K562 (cell line): ENCODE measurements at regions not wholly inside any gene's neighbourhood (a gene's known extent, or its start where the extent isn't known, plus 50 kb on each side); places are given as distances from the start of the nearest gene placed in this dataset.
A peak's percentile ranks its signal among the peaks of the same experiment; 100 is the strongest.

Source experiments
- NBN ChIP-seq: fragments of 450-650 bp; IDR thresholded peaks from 2 replicates; pipeline ENCODE4 v1.6.1; 2016; ENCODE audit warnings: low read depth, mild to moderate bottlenecking
- NCOA4 ChIP-seq: fragments of 450-650 bp; IDR thresholded peaks from 2 replicates; pipeline ENCODE4 v1.6.1; 2018; ENCODE audit warnings: mild to moderate bottlenecking; ENCODE audit not compliant: partially characterized antibody
- PHF8 ChIP-seq: fragments of 200-600 bp; sonication (generic); IDR thresholded peaks from 2 replicates; pipeline ENCODE4 v1.6.1; 2012; ENCODE audit warnings: mixed run types, mild to moderate bottlenecking, inconsistent platforms, low read length, moderate library complexity, borderline replicate concordance
- RBM34 ChIP-seq: fragments of 200-400 bp; formaldehyde crosslinking; IDR thresholded peaks from 2 replicates; pipeline ENCODE4 v1.6.1; 2018; ENCODE audit warnings: low read length, borderline replicate concordance; ENCODE audit not compliant: insufficient read depth
- SMAD3 ChIP-seq: fragments of 450-650 bp; formaldehyde crosslinking; conservative IDR thresholded peaks from 2 replicates; pipeline ENCODE4 v1.4.0; 2020; ENCODE audit warnings: mild to moderate bottlenecking
- ZNF23 ChIP-seq: fragments of 250-450 bp; sonication (Bioruptor Pico); IDR thresholded peaks from 2 replicates; pipeline ENCODE4 v1.4.0; 2020; ENCODE audit warnings: mild to moderate bottlenecking
- ZNF76 ChIP-seq: fragments of 250-450 bp; sonication (Bioruptor Pico); IDR thresholded peaks from 2 replicates; pipeline ENCODE4 v1.4.0; 2020; ENCODE audit warnings: mild to moderate bottlenecking, moderate library complexity, borderline replicate concordance
- TF ChIP-seq, protein P1 (sequence below): fragments of 250-450 bp; sonication (Bioruptor Pico); IDR thresholded peaks from 2 replicates; pipeline ENCODE4 v1.5.0; 2021; ENCODE audit warnings: mild to moderate bottlenecking, borderline replicate concordance
- TF ChIP-seq, protein P2 (sequence below): fragments of 450-650 bp; IDR thresholded peaks from one replicate; pipeline ENCODE4 v1.6.1; 2018; ENCODE audit warnings: mild to moderate bottlenecking, moderate library complexity; ENCODE audit not compliant: partially characterized antibody

DNA sequence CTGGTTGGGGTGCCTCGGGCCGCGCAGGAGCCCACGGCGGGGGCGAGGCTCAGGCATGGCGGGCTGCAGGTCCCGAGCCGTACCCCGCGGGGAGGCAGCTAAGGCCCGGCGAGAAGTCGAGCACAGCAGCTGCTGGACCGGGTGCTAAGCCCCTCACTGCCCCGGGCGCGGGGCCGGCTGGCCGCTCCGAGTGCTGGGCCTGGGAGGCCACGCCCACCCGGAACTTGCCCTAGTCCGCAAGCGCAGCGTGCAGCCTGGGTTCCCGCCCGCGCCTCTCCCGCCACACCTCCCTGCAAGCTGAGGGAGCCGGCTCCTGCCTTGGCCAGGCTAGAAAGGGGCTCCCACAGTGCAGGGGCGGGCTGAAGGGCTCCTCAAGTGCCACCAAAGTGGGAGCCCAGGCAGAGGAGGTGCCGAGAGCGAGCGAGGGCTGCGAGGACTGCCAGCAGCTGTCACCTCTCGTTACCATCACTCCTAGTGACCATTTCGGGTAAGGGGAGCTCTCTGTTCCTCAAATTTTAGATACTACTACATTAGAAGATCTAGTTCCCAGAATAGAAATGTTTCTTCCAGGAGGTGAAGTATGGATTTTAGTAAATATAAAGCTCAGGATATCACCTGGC is 417.0 kb upstream of the AGTR1 start (continued):
- TF ChIP-seq ZNF23 (CRISPR knock-in tag), result no peak
- TF ChIP-seq ZNF76, result no peak
- TF ChIP-seq NCOA4, result no peak
- TF ChIP-seq RBM34, result no peak
- TF ChIP-seq, protein P1, sequence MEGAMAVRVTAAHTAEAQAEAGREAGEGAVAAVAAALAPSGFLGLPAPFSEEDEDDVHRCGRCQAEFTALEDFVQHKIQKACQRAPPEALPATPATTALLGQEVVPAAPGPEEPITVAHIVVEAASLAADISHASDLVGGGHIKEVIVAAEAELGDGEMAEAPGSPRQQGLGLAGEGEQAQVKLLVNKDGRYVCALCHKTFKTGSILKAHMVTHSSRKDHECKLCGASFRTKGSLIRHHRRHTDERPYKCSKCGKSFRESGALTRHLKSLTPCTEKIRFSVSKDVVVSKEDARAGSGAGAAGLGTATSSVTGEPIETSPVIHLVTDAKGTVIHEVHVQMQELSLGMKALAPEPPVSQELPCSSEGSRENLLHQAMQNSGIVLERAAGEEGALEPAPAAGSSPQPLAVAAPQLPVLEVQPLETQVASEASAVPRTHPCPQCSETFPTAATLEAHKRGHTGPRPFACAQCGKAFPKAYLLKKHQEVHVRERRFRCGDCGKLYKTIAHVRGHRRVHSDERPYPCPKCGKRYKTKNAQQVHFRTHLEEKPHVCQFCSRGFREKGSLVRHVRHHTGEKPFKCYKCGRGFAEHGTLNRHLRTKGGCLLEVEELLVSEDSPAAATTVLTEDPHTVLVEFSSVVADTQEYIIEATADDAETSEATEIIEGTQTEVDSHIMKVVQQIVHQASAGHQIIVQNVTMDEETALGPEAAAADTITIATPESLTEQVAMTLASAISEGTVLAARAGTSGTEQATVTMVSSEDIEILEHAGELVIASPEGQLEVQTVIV (CRISPR knock-in tag), result no peak
- peak; percentile 47; the same call in 1 of the 2 replicates for TF ChIP-seq PHF8
- TF ChIP-seq, protein P2, sequence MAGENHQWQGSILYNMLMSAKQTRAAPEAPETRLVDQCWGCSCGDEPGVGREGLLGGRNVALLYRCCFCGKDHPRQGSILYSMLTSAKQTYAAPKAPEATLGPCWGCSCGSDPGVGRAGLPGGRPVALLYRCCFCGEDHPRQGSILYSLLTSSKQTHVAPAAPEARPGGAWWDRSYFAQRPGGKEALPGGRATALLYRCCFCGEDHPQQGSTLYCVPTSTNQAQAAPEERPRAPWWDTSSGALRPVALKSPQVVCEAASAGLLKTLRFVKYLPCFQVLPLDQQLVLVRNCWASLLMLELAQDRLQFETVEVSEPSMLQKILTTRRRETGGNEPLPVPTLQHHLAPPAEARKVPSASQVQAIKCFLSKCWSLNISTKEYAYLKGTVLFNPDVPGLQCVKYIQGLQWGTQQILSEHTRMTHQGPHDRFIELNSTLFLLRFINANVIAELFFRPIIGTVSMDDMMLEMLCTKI, result no peak
- no peak for TF ChIP-seq SMAD3 (CRISPR knock-in tag)
- TF ChIP-seq NBN, result no peak
- TF ChIP-seq, all 486 proteins: peak for 9
